ENCODE measurements at regions not wholly inside any gene's neighbourhood (a gene's known extent, or its start where the extent isn't known, plus 50 kb on each side); places are given as distances from the start of the nearest gene placed in this dataset.
"Not testable (repeated sequence)": the region's sequence is repeated elsewhere in the genome, so short reads cannot be mapped to it uniquely, and the experiment has no call there.

DNA sequence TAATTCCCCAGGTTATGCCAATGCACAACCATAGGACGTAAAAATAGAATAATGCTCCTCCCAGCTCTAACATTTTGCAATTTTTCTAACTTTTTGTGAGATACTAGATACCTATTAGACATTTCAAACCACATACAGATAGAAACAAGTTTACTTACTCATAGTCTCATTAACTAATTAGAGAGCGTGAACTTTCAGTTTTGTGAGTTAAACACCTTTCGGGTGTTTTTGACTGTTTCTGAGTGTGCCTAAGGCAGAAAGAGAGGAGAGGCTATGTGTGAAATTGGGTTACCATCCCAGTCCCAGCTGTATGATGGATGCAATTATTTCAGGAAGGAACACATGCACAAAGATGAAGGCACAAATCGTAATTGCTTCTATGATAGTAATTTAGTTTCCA lies 300.4 kb upstream of the POU1F1 start:
- DNase-seq (ENCODE audit: low read depth) = no peak

GRCh38 chr3:87575550-87575949 lies 299.2 kb upstream of the POU1F1 start:
- DNase-seq (ENCODE audit: low read depth) = no peak

DNA sequence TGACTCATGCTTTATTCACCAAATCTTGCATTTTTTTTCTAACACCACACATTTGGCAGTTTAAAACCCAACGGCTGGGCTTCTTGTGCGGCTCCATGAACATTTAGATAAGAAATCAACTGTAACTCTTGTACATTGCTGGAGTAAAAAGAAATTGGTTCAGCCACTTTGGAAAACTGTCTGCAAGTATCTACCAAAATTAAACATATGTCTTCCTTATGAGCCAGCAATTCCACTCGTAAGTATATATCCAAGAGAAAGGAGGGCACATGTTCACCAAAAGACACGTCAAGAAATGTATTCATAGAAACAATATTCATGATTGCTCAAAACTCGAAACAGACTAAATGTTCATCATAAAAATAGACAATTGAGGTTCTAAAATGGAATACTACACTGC lies 291.9 kb upstream of the POU1F1 start:
- DNase-seq (ENCODE audit: low read depth) = no peak

GRCh38 chr3:87564438-87564837 lies 288.1 kb upstream of the POU1F1 start:
- no peak for DNase-seq (ENCODE audit: low read depth)

GRCh38 chr3:87563712-87564111 lies 287.3 kb upstream of the POU1F1 start:
- DNase-seq (ENCODE audit: low read depth) = no peak

- DNase-seq (ENCODE audit: low read depth) = no peak
Measured at GRCh38 chr3:87558492-87558891, 282.1 kb upstream of the POU1F1 start.

DNA sequence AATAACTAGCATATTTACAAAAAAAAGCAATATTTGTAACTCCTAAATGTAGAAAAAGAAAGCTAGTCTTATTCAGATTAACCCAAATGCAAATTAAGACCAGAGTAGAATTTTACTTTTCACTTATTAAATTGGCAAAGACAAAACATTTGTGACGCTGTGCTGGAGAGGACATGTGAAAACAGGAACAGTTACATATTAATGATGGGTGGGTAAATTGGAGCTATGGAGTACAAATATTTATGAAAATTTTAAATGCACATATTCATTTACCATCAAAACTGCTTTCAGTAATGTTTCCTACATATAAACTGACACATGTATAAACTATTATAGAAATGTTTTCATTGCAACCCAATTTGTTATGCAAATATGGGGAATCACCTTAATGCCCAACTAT lies 278.9 kb upstream of the POU1F1 start:
- DNase-seq (ENCODE audit: low read depth) = no peak

DNA sequence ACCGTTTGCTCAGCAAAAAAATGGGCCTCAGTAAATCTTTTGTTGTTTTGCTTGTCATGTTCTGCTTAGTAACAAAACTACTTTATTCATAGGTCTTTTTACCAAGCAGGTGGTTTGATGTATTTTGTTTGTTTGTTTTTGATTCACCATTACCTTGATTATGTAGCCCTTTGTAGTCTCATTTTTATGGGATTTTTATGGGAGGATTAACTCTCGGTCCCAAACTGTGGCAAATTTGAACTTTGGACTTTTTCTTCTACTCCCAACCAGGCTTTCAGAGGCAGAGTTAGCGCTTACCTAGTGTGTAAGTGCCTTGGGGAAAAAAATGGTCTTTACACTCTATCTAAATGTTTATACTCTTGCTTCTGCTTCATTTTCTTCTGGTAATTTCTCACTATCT lies 276.7 kb upstream of the POU1F1 start:
- DNase-seq (ENCODE audit: low read depth) = no peak

DNA sequence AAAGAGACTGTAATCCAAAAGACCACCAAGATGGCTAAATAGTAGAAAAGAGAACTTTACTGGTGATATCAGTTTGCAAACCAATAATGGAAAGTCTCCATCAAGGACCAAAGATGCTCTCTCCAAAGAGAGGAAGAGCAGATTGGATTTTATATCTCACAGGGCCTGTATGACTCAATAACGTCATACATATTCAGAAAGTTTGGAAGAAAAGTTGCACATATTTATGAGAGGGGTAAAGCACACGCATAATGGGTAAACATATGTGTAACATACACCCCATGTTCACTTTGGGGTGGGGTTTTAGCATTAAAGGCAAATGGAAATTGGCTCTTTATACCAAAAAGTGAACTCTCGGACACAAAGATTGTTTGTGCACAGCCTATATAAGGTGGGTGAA lies 274.5 kb upstream of the POU1F1 start:
- no peak for DNase-seq (ENCODE audit: low read depth)

GRCh38 chr3:87549208-87549607 lies 272.8 kb upstream of the POU1F1 start:
- DNase-seq (ENCODE audit: low read depth) = no peak

- DNase-seq (ENCODE audit: low read depth) = no peak
Measured at GRCh38 chr3:87548271-87548670, 271.9 kb upstream of the POU1F1 start.

DNA sequence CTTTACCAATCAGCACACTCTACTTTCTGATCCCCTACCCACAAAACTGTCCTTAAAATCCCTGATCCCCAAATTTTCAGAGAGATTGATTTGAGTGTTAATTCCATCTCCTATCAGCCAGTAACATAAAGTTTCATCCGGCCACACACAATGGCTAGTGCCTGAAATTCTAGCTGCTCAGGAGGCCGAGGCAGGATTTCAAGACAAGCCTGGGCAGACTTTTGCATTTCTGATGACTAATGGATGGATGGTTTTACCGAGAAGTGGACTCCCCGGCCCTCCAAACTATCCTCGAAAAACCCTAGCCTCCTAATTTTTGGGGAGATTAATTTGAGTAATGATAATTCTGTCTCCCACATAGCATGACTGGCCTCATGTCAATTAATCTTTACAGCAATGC lies 269.8 kb upstream of the POU1F1 start:
- DNase-seq (ENCODE audit: low read depth) = no peak

DNA sequence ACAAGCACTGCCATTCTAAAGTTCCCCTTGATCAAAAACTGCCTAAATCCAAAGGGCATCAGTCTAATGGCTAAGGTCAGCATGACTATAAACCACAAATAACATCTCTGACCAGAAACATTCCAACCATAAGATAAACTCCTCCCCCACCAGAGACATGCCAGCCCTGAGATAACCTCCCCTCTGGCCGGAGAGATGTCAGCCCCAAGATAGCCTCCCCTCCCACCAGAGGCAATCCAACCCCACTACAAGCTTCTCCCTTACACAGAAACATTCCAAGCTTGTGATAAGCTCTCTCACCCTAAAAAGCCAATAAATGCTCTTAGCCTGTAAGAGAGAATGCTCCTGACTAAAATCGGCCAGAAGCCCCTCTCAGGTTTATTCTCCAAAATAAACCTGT lies 267.0 kb upstream of the POU1F1 start:
- DNase-seq (ENCODE audit: low read depth) = not testable (repeated sequence)

DNA sequence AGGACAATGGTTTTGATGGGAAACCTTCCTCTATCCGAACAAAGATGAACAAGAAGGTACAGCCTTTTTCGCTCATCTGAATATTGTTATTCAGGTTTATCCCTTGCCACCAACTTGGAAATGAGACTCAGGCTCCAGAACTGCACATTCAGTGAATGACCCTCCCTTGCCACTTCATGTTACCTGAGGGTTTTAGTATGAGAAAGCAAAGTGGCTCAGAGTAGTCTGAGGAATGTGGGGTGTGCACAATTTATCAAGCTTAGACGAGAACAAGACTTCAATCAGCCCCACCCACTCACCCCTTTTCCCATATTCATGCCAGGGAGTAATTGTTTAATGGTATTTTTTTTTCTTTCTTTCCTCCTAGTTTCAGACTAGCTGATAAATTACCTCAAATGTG lies 265.3 kb upstream of the POU1F1 start:
- no peak for DNase-seq (ENCODE audit: low read depth)

GRCh38 chr3:87538722-87539121 lies 262.3 kb upstream of the POU1F1 start:
- DNase-seq (ENCODE audit: low read depth) = not testable (repeated sequence)

DNA sequence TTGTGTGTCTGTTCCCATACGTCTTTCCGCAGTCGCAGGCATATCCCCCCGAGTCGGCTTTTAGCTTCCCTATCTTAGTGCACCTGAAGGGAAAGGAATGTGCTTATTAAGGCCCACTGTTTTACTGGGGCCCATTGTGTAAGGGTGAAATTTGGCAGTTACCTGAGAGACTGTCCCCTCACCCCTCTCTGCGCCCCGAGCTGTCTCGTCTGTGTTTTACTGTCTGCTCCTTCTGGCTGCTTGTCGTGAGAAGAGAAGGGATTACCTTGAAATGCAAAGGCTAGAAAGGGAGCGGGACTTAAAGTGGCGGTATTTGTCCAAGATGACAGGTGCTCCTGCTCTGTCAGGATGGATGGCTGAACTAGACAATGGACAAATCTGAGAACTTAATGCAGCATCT lies 233.0 kb upstream of the POU1F1 start:
- no peak for DNase-seq (ENCODE audit: low read depth)

DNA sequence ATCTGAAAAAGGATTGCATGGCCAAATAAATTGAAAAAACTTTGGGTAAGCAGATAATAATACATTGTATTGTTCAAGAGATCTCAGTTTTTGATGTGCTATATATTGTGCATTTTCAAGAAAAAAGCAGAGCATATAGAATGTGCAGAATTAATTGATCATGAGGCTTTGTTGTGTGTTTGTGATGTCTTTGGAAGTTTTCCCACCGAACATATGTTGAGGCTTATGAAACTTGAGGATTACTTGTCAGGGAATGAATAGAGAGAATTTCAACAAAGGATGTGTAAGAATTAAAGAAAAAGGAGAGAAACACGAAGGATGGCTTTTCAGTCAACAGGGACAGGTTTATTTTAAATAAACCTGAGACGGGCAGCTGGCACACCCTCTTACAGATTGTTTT lies 232.5 kb upstream of the POU1F1 start:
- no peak for DNase-seq (ENCODE audit: low read depth)

DNA sequence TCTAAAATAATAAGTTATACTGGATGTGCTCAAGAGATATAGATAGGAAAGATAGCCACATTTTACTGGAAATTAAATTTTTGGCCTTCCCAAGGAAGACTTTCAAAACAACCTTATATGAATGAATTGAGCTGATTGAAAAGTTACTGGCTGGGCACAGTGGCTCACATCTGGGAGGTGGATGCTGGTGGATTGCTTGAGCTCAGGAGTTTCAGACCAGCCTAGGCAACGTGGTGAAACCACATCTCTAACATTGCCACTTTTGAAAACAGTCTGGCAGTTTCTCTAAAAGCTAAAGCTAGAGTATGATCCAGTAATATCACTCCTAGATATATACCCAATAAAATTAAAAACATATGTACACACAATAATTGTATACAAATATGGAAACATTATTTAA lies 231.4 kb upstream of the POU1F1 start:
- no peak for DNase-seq (ENCODE audit: low read depth)

DNA sequence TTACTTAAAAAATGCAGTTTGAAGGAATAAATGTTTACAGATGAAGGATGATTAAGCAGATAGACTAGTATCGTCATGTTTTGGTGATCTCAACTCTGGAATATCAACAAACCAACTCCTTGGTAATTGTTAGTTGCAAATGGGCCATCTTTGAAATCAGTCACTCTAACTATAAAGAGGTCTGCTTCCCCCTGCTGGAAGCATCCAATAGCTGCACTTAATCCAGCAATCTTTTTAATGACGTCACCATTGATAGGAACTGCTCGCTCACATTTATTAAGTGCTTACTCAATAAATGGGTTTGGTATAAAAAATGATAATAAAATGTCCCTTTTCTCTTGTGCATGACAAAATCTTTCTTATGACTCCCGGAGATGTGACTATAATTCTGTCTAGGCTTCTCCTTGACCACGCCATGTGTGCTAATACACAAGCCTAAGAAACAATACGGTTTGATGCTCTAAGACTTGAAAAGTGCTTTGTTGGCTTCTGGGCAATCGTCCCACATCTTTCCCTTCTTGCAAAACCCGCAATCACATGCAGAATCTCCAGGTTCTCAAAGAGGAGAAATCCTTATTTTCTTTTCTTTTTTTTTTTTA lies 227.6 kb upstream of the POU1F1 start:
- DNase-seq (ENCODE audit: low read depth) = no peak

GRCh38 chr3:87501076-87501475 lies 224.7 kb upstream of the POU1F1 start:
- no peak for DNase-seq (ENCODE audit: low read depth)

- DNase-seq (ENCODE audit: low read depth) = no peak
Measured at GRCh38 chr3:87498358-87499080, 222.1 kb upstream of the POU1F1 start.

GRCh38 chr3:87495938-87496337 lies 219.6 kb upstream of the POU1F1 start:
- no peak for DNase-seq (ENCODE audit: low read depth)

DNA sequence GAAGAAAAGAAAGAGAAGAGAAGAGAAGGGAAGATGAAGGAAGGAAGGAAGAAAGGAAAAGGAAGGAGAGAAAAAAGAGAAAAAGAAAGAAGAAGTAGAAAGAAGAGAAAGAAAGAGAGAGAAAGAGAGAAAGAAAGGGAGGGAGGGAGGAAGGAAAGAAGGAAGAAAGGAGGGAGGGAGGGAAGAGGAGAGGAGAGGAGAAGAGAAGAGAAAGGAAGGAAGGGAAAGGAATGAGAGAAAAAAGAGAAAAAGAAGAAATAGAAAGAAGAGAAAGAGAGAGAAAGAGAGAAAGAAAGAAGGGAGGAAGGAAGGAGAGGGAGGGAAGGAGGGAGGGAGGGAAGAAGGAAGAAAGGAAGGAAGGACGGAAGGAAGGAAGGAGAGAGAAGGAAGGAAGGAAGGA lies 217.9 kb upstream of the POU1F1 start:
- no peak for DNase-seq (ENCODE audit: low read depth)

DNA sequence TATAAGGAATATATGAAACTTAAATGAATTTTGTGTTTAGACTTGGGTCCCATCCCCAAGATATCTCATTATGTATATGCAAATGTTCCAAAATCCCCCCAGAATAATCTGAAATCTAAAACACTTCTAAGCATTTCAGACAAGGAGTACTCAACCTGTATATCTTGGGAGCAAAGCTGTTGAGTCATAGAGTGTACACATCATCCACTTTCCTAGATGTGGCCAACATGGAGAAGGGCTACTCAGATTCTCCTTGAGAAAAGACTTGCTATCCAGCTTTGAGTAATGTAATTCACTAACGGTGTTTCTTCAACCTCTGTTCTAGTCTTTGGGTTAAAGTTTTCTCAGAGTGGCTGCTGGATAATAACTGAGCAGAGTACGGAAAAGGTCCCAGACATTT lies 215.5 kb upstream of the POU1F1 start:
- no peak for DNase-seq (ENCODE audit: low read depth)

All from stimulated activated CD8-positive, alpha-beta memory T cell treated with anti-CD3 and anti-CD28 coated beads, Interleukin-12 subunit alpha, Interleukin-12 subunit beta, amount 100 ng/mL, for 1 hour (primary cell).